ENCODE measurements at regions not wholly inside any gene's neighbourhood (a gene's known extent, or its start where the extent isn't known, plus 50 kb on each side); places are given as distances from the start of the nearest gene placed in this dataset.

DNA sequence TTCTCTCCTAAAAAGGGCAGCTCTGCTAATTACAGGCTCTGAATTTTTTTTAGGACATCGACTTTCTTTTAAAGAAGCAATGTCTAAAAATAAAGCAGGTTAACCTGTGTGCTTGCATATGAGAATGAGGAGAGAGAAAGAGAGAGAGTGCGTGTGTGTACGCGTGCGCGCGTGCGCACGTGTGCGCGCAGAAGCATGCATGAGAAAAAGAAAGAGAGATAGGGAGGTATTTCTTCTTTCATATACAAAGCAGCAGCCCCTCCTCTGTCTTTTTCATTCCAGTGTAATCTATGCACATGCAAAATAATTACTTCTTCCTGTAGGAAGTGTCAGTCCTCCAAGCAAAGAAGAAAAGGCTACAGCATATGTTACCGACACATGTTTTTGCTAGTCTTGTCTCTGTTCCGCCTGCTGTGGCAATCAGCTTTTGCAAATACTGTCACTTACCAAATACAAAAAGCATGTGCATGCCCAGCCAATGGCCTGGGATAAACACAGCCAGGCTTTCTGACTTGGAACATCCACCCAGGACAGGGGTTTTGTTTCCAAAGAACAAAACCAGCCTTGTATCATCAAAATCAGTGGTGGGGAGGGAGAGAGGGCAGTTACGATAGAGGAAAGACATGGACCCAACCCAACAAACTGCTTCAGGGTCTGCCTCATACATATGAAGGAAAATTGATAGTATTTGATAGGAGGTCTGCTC is 252.3 kb upstream of the SLC24A2 start:
- no peak for DNase-seq
- H3K56ac ChIP-seq (ENCODE audit: extremely low read depth, insufficient read depth, low read length): no peak overlapping the region
- H3K4me3 ChIP-seq (ENCODE audit: insufficient read depth, low read depth, low read length): no peak overlapping the region
- no peak overlapping the region for H3K4me2 ChIP-seq (ENCODE audit: low read depth, low read length)
- no peak for ATAC-seq (ENCODE audit: low read depth)
- no peak overlapping the region for H2BK15ac ChIP-seq (ENCODE audit: low read depth, low read length)
- no peaks in the 10 kb centered on the region for H4K20me1 ChIP-seq (ENCODE audit: insufficient read depth, low read length)
- H3K27me3 ChIP-seq (ENCODE audit: control insufficient read depth, insufficient read depth, low read length): peaks cover 9% of the 10 kb centered on the region; the same call in 1 of the 2 replicates
- in situ Hi-C loops (cut with MboI; ENCODE audit: low sequenced_read_pairs) (no loop called here), dilution Hi-C loops (cut with HindIII; ENCODE audit: low sequenced_read_pairs, unreplicated experiment) (no loop called here), intact Hi-C loops (cut with micrococcal nuclease) (no loop called here)
- no peak overlapping the region for H3K14ac ChIP-seq (replicated peaks; ENCODE audit: low read depth, low read length)
- H2AK5ac ChIP-seq (ENCODE audit: low read depth, low read length): no peak overlapping the region
- no peaks in the 10 kb centered on the region for H3K9me3 ChIP-seq (ENCODE audit: control insufficient read depth, insufficient read depth, low read length)
- no peak overlapping the region for H2BK5ac ChIP-seq (ENCODE audit: low read depth, low read length, poor library complexity, severe bottlenecking)
- CTCF ChIA-PET: interaction anchor here (0.8 kb wide), 1 partner anchor 95 kb away, joined by 3 read pairs; no protein-coding TSS in a partner anchor
- H2BK120ac ChIP-seq (ENCODE audit: low read depth, low read length): no peak overlapping the region
- H3K4me1 ChIP-seq (ENCODE audit: control insufficient read depth, insufficient read depth, low read length): no peaks in the 10 kb centered on the region
- H3K27ac ChIP-seq (ENCODE audit: insufficient read depth, low read length): no peak overlapping the region
- no peak overlapping the region for H2AK9ac ChIP-seq (replicated peaks; ENCODE audit: low read depth, low read length, poor library complexity)
- no peak overlapping the region for H4K91ac ChIP-seq (ENCODE audit: insufficient read depth, low read depth, low read length)
- H3K23ac ChIP-seq (ENCODE audit: low read depth, low read length): no peak overlapping the region
- no peak overlapping the region for H2BK20ac ChIP-seq (ENCODE audit: low read depth, low read length)
- H3K79me1 ChIP-seq (ENCODE audit: low read depth in 1 of 2, low read length in 2 of 2): no peaks in the 10 kb centered on the region
- no peak overlapping the region for H4K5ac ChIP-seq (ENCODE audit: low read depth, low read length)
- no peak overlapping the region for H3K9ac ChIP-seq (ENCODE audit: low read depth, low read length)
- no peaks in the 10 kb centered on the region for H3K9me1 ChIP-seq (ENCODE audit: insufficient read depth, low read length)
- no CpG with 5 or more reads among the region's 14 CpGs for WGBS, 2 experiments (ENCODE audit: extremely low coverage in 2 of 2, insufficient read length in 1 of 2)
- H3K18ac ChIP-seq (ENCODE audit: low read depth, low read length): no peak overlapping the region
- H3K4ac ChIP-seq (ENCODE audit: low read depth, low read length): no peak overlapping the region
- H4K8ac ChIP-seq (ENCODE audit: low read depth in 2 of 2, low read length in 2 of 2): no peak overlapping the region
- no peak for TF ChIP-seq POLR2A (IDR thresholded peaks at IDR 0.05; ENCODE audit: low read depth, low read length)
- TF ChIP-seq SMC3 (IDR thresholded peaks at IDR 0.05; ENCODE audit: low read depth, low read length): no peak
- TF ChIP-seq MAZ (IDR thresholded peaks at IDR 0.05; ENCODE audit: borderline replicate concordance, low read depth, low read length): no peak
- TF ChIP-seq RAD21 (IDR thresholded peaks at IDR 0.05; ENCODE audit: low read length): no peak
- TF ChIP-seq CHD1 (IDR thresholded peaks at IDR 0.05; ENCODE audit: low read depth, low read length): no peak
- no peak for TF ChIP-seq NFE2L2 (IDR thresholded peaks at IDR 0.05; ENCODE audit: low read depth, low read length)
- BruUV-seq (replicated peaks): no TSS peak
- no peak overlapping the region for H2AFZ ChIP-seq (replicated peaks; ENCODE audit: low read length, poor library complexity)
- no peaks in the 10 kb centered on the region for H3K36me3 ChIP-seq (ENCODE audit: control insufficient read depth, insufficient read depth, low read length)
- POLR2A ChIA-PET (ENCODE audit: unreplicated experiment): no interaction called here
